ENCODE measurements at regions not wholly inside any gene's neighbourhood (a gene's known extent, or its start where the extent isn't known, plus 50 kb on each side); places are given as distances from the start of the nearest gene placed in this dataset.

DNA sequence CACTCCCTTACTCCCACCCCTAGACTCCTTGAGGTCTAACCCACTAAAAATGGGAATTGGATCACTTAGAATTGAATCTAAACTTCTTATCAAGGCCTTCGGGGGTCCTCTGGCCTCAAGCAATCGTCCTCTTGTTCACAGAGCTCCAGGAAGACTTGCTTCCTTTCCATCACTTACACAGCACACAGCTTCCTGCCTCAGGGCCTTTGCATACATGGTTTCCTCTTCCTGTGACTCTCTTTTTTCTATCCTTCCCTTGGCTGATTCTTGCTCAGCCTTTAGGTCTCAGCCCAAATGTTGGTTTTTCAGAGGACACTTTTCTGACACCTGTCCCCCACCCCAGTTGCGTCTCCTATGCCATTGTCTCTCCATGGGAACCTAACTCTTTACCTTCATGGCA lies 50.0 kb upstream of the ALDH1B1 start:
- TF ChIP-seq, protein P1, sequence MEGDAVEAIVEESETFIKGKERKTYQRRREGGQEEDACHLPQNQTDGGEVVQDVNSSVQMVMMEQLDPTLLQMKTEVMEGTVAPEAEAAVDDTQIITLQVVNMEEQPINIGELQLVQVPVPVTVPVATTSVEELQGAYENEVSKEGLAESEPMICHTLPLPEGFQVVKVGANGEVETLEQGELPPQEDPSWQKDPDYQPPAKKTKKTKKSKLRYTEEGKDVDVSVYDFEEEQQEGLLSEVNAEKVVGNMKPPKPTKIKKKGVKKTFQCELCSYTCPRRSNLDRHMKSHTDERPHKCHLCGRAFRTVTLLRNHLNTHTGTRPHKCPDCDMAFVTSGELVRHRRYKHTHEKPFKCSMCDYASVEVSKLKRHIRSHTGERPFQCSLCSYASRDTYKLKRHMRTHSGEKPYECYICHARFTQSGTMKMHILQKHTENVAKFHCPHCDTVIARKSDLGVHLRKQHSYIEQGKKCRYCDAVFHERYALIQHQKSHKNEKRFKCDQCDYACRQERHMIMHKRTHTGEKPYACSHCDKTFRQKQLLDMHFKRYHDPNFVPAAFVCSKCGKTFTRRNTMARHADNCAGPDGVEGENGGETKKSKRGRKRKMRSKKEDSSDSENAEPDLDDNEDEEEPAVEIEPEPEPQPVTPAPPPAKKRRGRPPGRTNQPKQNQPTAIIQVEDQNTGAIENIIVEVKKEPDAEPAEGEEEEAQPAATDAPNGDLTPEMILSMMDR (IDR thresholded peaks at IDR 0.05; ENCODE audit: control extremely low read depth, extremely low read depth, low read depth, missing control alignments), result no peak
- no peak for DNase-seq (ENCODE audit: extremely low spot score)
- ChIA-PET CTCF (interaction anchor here (1.2 to 2.0 kb wide), 2 partner anchors 8 to 89 kb away, joined by 4 to 7 read pairs; no protein-coding TSS in a partner anchor), POLR2A (no interaction called here)

GRCh38 chr9:38342096-38342495 lies 50.4 kb upstream of the ALDH1B1 start:
- POLR2A ChIA-PET, result no interaction called here
- CTCF ChIA-PET, result interaction anchor here (1.2 to 2.0 kb wide), 2 partner anchors 8 to 90 kb away, joined by 4 to 7 read pairs; no protein-coding TSS in a partner anchor
- DNase-seq (ENCODE audit: extremely low spot score), result no peak
- TF ChIP-seq, protein P1 (IDR thresholded peaks at IDR 0.05; ENCODE audit: control extremely low read depth, extremely low read depth, low read depth, missing control alignments), result no peak

- POLR2A ChIA-PET, result no interaction called here
- no peak for DNase-seq (ENCODE audit: extremely low spot score)
- CTCF ChIA-PET, result interaction anchor here (1.0 to 2.1 kb wide), 4 partner anchors 10 to 425 kb away, joined by 3 to 8 read pairs (median 4); no protein-coding TSS in a partner anchor
- TF ChIP-seq, protein P1 (IDR thresholded peaks at IDR 0.05; ENCODE audit: control extremely low read depth, extremely low read depth, low read depth, missing control alignments), result no peak
Measured at GRCh38 chr9:38339496-38339895, 53.0 kb upstream of the ALDH1B1 start.

DNA sequence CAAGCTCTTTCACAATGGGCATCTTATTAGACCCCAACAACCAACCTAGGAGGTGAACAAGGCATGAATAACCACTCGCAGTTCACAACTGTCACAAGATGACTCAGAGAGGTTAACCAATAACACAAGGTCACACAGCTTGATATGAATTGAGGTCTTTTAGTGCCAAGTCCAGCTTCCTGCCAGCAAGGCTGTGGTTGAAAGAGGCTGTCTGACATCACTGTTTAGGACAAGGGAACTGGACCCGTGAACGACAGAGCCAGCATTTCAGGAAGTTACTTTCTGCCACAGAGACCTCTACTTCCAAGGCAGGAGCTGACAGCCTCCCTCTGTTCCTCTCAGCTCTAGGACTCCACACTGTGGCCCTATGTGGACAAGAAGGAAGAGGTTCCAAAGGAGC lies 53.4 kb upstream of the ALDH1B1 start:
- no peak for DNase-seq (ENCODE audit: extremely low spot score)
- POLR2A ChIA-PET, result no interaction called here
- TF ChIP-seq, protein P1 (IDR thresholded peaks at IDR 0.05; ENCODE audit: control extremely low read depth, extremely low read depth, low read depth, missing control alignments), result no peak
- CTCF ChIA-PET, result interaction anchor here (1.0 to 2.1 kb wide), 3 partner anchors 10 to 425 kb away, joined by 3 to 8 read pairs (median 4); no protein-coding TSS in a partner anchor

- ChIA-PET CTCF (interaction anchor here (0.9 to 2.1 kb wide), 3 partner anchors 9 to 424 kb away, joined by 3 to 8 read pairs (median 4); no protein-coding TSS in a partner anchor), POLR2A (no interaction called here)
- TF ChIP-seq, protein P1 (IDR thresholded peaks at IDR 0.05; ENCODE audit: control extremely low read depth, extremely low read depth, low read depth, missing control alignments), result no peak
- DNase-seq (ENCODE audit: extremely low spot score), result no peak
Measured at GRCh38 chr9:38338342-38339018, 54.0 kb upstream of the ALDH1B1 start.

GRCh38 chr9:38337706-38338264 lies 54.7 kb upstream of the ALDH1B1 start:
- ChIA-PET POLR2A (no interaction called here), CTCF (interaction anchor here (0.9 to 1.7 kb wide), 2 partner anchors 247 to 424 kb away, joined by 3 to 4 read pairs; no protein-coding TSS in a partner anchor)
- TF ChIP-seq, protein P1 (IDR thresholded peaks at IDR 0.05; ENCODE audit: control extremely low read depth, extremely low read depth, low read depth, missing control alignments), result no peak
- DNase-seq (ENCODE audit: extremely low spot score), result no peak

Measured in GM10248 (cell line).